Fibroblast of villous mesenchyme (primary cell): ENCODE measurements at regions not wholly inside any gene's neighbourhood (a gene's known extent, or its start where the extent isn't known, plus 50 kb on each side); places are given as distances from the start of the nearest gene placed in this dataset.
"Not testable (repeated sequence)": the region's sequence is repeated elsewhere in the genome, so short reads cannot be mapped to it uniquely, and the experiment has no call there.

Experiments used
- DNase-seq: peaks from one replicate; pipeline ENCODE4 v3.0.0-alpha.2; 2010; ENCODE audit warnings: low read depth
- H3K4me3 ChIP-seq: 2 replicates; pipeline ENCODE4 v1.5.1; 2011; ENCODE audit warnings: low read depth, mild to moderate bottlenecking, low read length
- CTCF ChIP-seq: IDR thresholded peaks from 2 replicates; pipeline ENCODE4 v1.5.1; 2012; ENCODE audit warnings: low read depth, mild to moderate bottlenecking, low read length; ENCODE audit not compliant: insufficient read depth

GRCh38 chr4:19580095-19580494, 671.6 kb upstream of the SLIT2 start:
- peak; percentile 80 for DNase-seq
- TF ChIP-seq CTCF: no peak
- no peak overlapping the region for H3K4me3 ChIP-seq

GRCh38 chr4:19579608-19580007, 672.1 kb upstream of the SLIT2 start:
- no peak overlapping the region for H3K4me3 ChIP-seq
- DNase-seq: no peak
- no peak for TF ChIP-seq CTCF

- peak; percentile 14 for DNase-seq
- H3K4me3 ChIP-seq: no peak overlapping the region
- TF ChIP-seq CTCF: no peak
These were observed 674.6 kb upstream of the SLIT2 start for GRCh38 chr4:19577097-19577496.

GRCh38 chr4:19575924-19576323, 675.8 kb upstream of the SLIT2 start:
- DNase-seq: no peak
- no peak for TF ChIP-seq CTCF
- H3K4me3 ChIP-seq: no peak overlapping the region

- H3K4me3 ChIP-seq: no peak overlapping the region
- TF ChIP-seq CTCF: no peak
- DNase-seq: no peak
These were observed 685.7 kb upstream of the SLIT2 start for GRCh38 chr4:19566041-19566440.

GRCh38 chr4:19562456-19562855, 689.2 kb upstream of the SLIT2 start:
- TF ChIP-seq CTCF: no peak
- DNase-seq: no peak
- H3K4me3 ChIP-seq: no peak overlapping the region

- DNase-seq: peak; percentile 8
- TF ChIP-seq CTCF: no peak
- no peak overlapping the region for H3K4me3 ChIP-seq
These were observed 694.5 kb upstream of the SLIT2 start for GRCh38 chr4:19557161-19557560.

GRCh38 chr4:19556276-19556675, 695.4 kb upstream of the SLIT2 start:
- DNase-seq, H3K4me3 ChIP-seq: not testable (repeated sequence)
